ENCODE measurements at regions not wholly inside any gene's neighbourhood (a gene's known extent, or its start where the extent isn't known, plus 50 kb on each side); places are given as distances from the start of the nearest gene placed in this dataset.

- no peak for DNase-seq (ENCODE audit: low read depth in 1 of 2, low spot score in 1 of 2)
- TF ChIP-seq CTCF (IDR thresholded peaks at IDR 0.05; ENCODE audit: insufficient read depth, low read length), result no peak
- TF ChIP-seq SPI1 (IDR thresholded peaks at IDR 0.05; ENCODE audit: borderline replicate concordance, low read depth), result no peak
- no peak for TF ChIP-seq REST (IDR thresholded peaks at IDR 0.05; ENCODE audit: insufficient replicate concordance, low read depth)
- TF ChIP-seq GABPA (IDR thresholded peaks at IDR 0.05; ENCODE audit: low read depth), result no peak
- no peak for TF ChIP-seq POLR2AphosphoS5 (IDR thresholded peaks at IDR 0.05; ENCODE audit: low read depth)
- no peak overlapping the region for H3K4me3 ChIP-seq (replicated peaks; ENCODE audit: insufficient read depth, low read length)
- H3K27ac ChIP-seq (replicated peaks), result no peak overlapping the region
- no peaks in the 10 kb centered on the region for H3K27me3 ChIP-seq (ENCODE audit: insufficient read depth, poor library complexity, severe bottlenecking)
These were observed 1349.5 kb downstream of the BRD1 start for GRCh38 chr22:48478124-48478523.

- Histone ChIP-seq H3K27me3 (ENCODE audit: insufficient read depth, poor library complexity, severe bottlenecking) (no peaks in the 10 kb centered on the region), H3K4me3 (replicated peaks; ENCODE audit: insufficient read depth, low read length) (no peak overlapping the region), H3K27ac (replicated peaks) (no peak overlapping the region)
- DNase-seq (ENCODE audit: low read depth in 1 of 2, low spot score in 1 of 2), result no peak
- TF ChIP-seq REST (IDR thresholded peaks at IDR 0.05; ENCODE audit: insufficient replicate concordance, low read depth), result no peak
- TF ChIP-seq CTCF (IDR thresholded peaks at IDR 0.05; ENCODE audit: insufficient read depth, low read length), result no peak
- TF ChIP-seq POLR2AphosphoS5 (IDR thresholded peaks at IDR 0.05; ENCODE audit: low read depth), result no peak
- TF ChIP-seq SPI1 (IDR thresholded peaks at IDR 0.05; ENCODE audit: borderline replicate concordance, low read depth), result no peak
- no peak for TF ChIP-seq GABPA (IDR thresholded peaks at IDR 0.05; ENCODE audit: low read depth)
These were observed 1350.5 kb downstream of the BRD1 start for GRCh38 chr22:48477031-48477721.

GRCh38 chr22:48476577-48476976 lies 1351.1 kb downstream of the BRD1 start:
- H3K27ac ChIP-seq (replicated peaks), result no peak overlapping the region
- TF ChIP-seq REST (IDR thresholded peaks at IDR 0.05; ENCODE audit: insufficient replicate concordance, low read depth), result no peak
- TF ChIP-seq CTCF (IDR thresholded peaks at IDR 0.05; ENCODE audit: insufficient read depth, low read length), result no peak
- TF ChIP-seq POLR2AphosphoS5 (IDR thresholded peaks at IDR 0.05; ENCODE audit: low read depth), result no peak
- TF ChIP-seq SPI1 (IDR thresholded peaks at IDR 0.05; ENCODE audit: borderline replicate concordance, low read depth), result no peak
- TF ChIP-seq GABPA (IDR thresholded peaks at IDR 0.05; ENCODE audit: low read depth), result no peak
- H3K27me3 ChIP-seq (ENCODE audit: insufficient read depth, poor library complexity, severe bottlenecking), result no peaks in the 10 kb centered on the region
- no peak for DNase-seq (ENCODE audit: low read depth in 1 of 2, low spot score in 1 of 2)
- no peak overlapping the region for H3K4me3 ChIP-seq (replicated peaks; ENCODE audit: insufficient read depth, low read length)

Data from HL-60 (cell line).